T-helper 17 cell (primary cell): ENCODE measurements at regions not wholly inside any gene's neighbourhood (a gene's known extent, or its start where the extent isn't known, plus 50 kb on each side); places are given as distances from the start of the nearest gene placed in this dataset.

ENCODE experiments used
- ATAC-seq: fragments of 150-1000 bp; cut with Tn5 transposase; 2 replicates; pipeline ENCODE4 v1.10.0; 2021; ENCODE audit warnings: mild to moderate bottlenecking, moderate library complexity
- DNase-seq, 3 donors: peaks; one replicate each; pipeline versions ENCODE4 v3.0.0 to v3.0.0-alpha.2; 2020 to 2021
- H3K9me3 ChIP-seq: one replicate; pipeline ENCODE4 v1.7.0; 2013; ENCODE audit warnings: low read length, mild to moderate bottlenecking; ENCODE audit not compliant: control insufficient read depth, poor library complexity, severe bottlenecking
- H3K27ac Mint-ChIP-seq: one replicate; pipeline ENCODE4 v1.8.0; 2022; ENCODE audit warnings: mild to moderate bottlenecking, moderate library complexity, mixed read lengths
- H3K27me3 Mint-ChIP-seq: one replicate; pipeline ENCODE4 v1.8.0; 2022; ENCODE audit warnings: mixed read lengths
- H3K36me3 Mint-ChIP-seq: one replicate; pipeline ENCODE4 v1.8.0; 2022; ENCODE audit warnings: low read depth, mixed read lengths
- H3K4me1 Mint-ChIP-seq: one replicate; pipeline ENCODE4 v1.8.0; 2022; ENCODE audit warnings: mild to moderate bottlenecking, mixed read lengths
- H3K4me3 Mint-ChIP-seq: one replicate; pipeline ENCODE4 v1.8.0; 2022; ENCODE audit warnings: mild to moderate bottlenecking, moderate library complexity, mixed read lengths

GRCh38 chr1:198472997-198473396 is 67.5 kb downstream of the ATP6V1G3 start:
- no peak for DNase-seq
- Mint-ChIP-seq H3K4me3 (no peak overlapping the region), H3K27me3 (no peaks in the 10 kb centered on the region), H3K36me3 (no peaks in the 10 kb centered on the region), H3K27ac (no peak overlapping the region), H3K4me1 (no peaks in the 10 kb centered on the region)
- ATAC-seq, result no peak
- no peaks in the 10 kb centered on the region for H3K9me3 ChIP-seq

GRCh38 chr1:198472119-198472518 is 68.4 kb downstream of the ATP6V1G3 start:
- Mint-ChIP-seq H3K4me3 (no peak overlapping the region), H3K27me3 (peaks cover 4% of the 10 kb centered on the region), H3K27ac (no peak overlapping the region), H3K36me3 (no peaks in the 10 kb centered on the region), H3K4me1 (no peaks in the 10 kb centered on the region)
- ATAC-seq (no peak), DNase-seq (no peak)
- no peaks in the 10 kb centered on the region for H3K9me3 ChIP-seq

GRCh38 chr1:198467907-198468306 is 72.6 kb downstream of the ATP6V1G3 start:
- no peak overlapping the region for H3K27ac Mint-ChIP-seq
- H3K4me1 Mint-ChIP-seq, result peaks cover 2% of the 10 kb centered on the region
- ATAC-seq (no peak), DNase-seq (no peak)
- peaks cover 4% of the 10 kb centered on the region for H3K27me3 Mint-ChIP-seq
- H3K36me3 Mint-ChIP-seq, result no peaks in the 10 kb centered on the region
- H3K4me3 Mint-ChIP-seq, result no peak overlapping the region
- H3K9me3 ChIP-seq, result no peaks in the 10 kb centered on the region

GRCh38 chr1:198467342-198467741 is 73.1 kb downstream of the ATP6V1G3 start:
- no peaks in the 10 kb centered on the region for H3K36me3 Mint-ChIP-seq
- H3K27ac Mint-ChIP-seq, result no peak overlapping the region
- no peak overlapping the region for H3K4me3 Mint-ChIP-seq

GRCh38 chr1:198465201-198466144 is 75.0 kb downstream of the ATP6V1G3 start:
- no peaks in the 10 kb centered on the region for H3K9me3 ChIP-seq
- H3K4me3 Mint-ChIP-seq, result no peak overlapping the region
- ATAC-seq (peak; percentile 54), DNase-seq (no peak)
- H3K36me3 Mint-ChIP-seq, result no peaks in the 10 kb centered on the region
- no peak overlapping the region for H3K27ac Mint-ChIP-seq
- H3K4me1 Mint-ChIP-seq, result peaks cover 5% of the 10 kb centered on the region
- H3K27me3 Mint-ChIP-seq, result peaks cover 4% of the 10 kb centered on the region

More at GRCh38 chr1:198467342-198467741, 73.1 kb downstream of the ATP6V1G3 start:
- Mint-ChIP-seq H3K27me3 (peaks cover 4% of the 10 kb centered on the region), H3K4me1 (peaks cover 2% of the 10 kb centered on the region)
- DNase-seq (no peak), ATAC-seq (no peak)
- no peaks in the 10 kb centered on the region for H3K9me3 ChIP-seq

- ATAC-seq (no peak), DNase-seq (no peak)
- H3K9me3 ChIP-seq, result no peaks in the 10 kb centered on the region
- H3K27ac Mint-ChIP-seq, result no peak overlapping the region
- peaks cover 6% of the 10 kb centered on the region for H3K4me1 Mint-ChIP-seq
- H3K27me3 Mint-ChIP-seq, result peaks cover 4% of the 10 kb centered on the region
- no peaks in the 10 kb centered on the region for H3K36me3 Mint-ChIP-seq
- no peak overlapping the region for H3K4me3 Mint-ChIP-seq
Observed at GRCh38 chr1:198463709-198464108, 76.8 kb downstream of the ATP6V1G3 start.

- H3K9me3 ChIP-seq, result no peaks in the 10 kb centered on the region
- no peaks in the 10 kb centered on the region for H3K36me3 Mint-ChIP-seq
- peaks cover 2% of the 10 kb centered on the region for H3K27me3 Mint-ChIP-seq
- ATAC-seq (no peak), DNase-seq (no peak)
- H3K4me3 Mint-ChIP-seq, result no peak overlapping the region
- no peak overlapping the region for H3K27ac Mint-ChIP-seq
- H3K4me1 Mint-ChIP-seq, result peaks cover 6% of the 10 kb centered on the region
Observed at GRCh38 chr1:198462365-198463019, 78.0 kb downstream of the ATP6V1G3 start.

- Mint-ChIP-seq H3K27ac (no peak overlapping the region), H3K27me3 (no peaks in the 10 kb centered on the region), H3K4me3 (no peak overlapping the region), H3K4me1 (peaks cover 4% of the 10 kb centered on the region), H3K36me3 (no peaks in the 10 kb centered on the region)
- ATAC-seq (no peak), DNase-seq (no peak)
- H3K9me3 ChIP-seq, result no peaks in the 10 kb centered on the region
Observed at GRCh38 chr1:198455966-198456365, 84.5 kb downstream of the ATP6V1G3 start.

GRCh38 chr1:198449727-198450433 is 90.6 kb downstream of the ATP6V1G3 start:
- DNase-seq (no peak), ATAC-seq (no peak)
- H3K36me3 Mint-ChIP-seq, result no peaks in the 10 kb centered on the region
- H3K27ac Mint-ChIP-seq, result no peak overlapping the region
- H3K4me3 Mint-ChIP-seq, result no peak overlapping the region
- H3K27me3 Mint-ChIP-seq, result peaks cover 10% of the 10 kb centered on the region
- H3K9me3 ChIP-seq, result no peaks in the 10 kb centered on the region
- no peaks in the 10 kb centered on the region for H3K4me1 Mint-ChIP-seq

- DNase-seq (no peak), ATAC-seq (no peak)
- Mint-ChIP-seq H3K27me3 (peaks cover 10% of the 10 kb centered on the region), H3K4me1 (no peaks in the 10 kb centered on the region), H3K36me3 (no peaks in the 10 kb centered on the region), H3K27ac (no peak overlapping the region), H3K4me3 (no peak overlapping the region)
- H3K9me3 ChIP-seq, result no peaks in the 10 kb centered on the region
Observed at GRCh38 chr1:198449261-198449660, 91.2 kb downstream of the ATP6V1G3 start.

- no peaks in the 10 kb centered on the region for H3K4me1 Mint-ChIP-seq
- no peak for ATAC-seq
- H3K4me3 Mint-ChIP-seq, result no peak overlapping the region
- no peak for DNase-seq
- peaks cover 10% of the 10 kb centered on the region for H3K27me3 Mint-ChIP-seq
- no peak overlapping the region for H3K27ac Mint-ChIP-seq
- H3K36me3 Mint-ChIP-seq, result peaks cover 2% of the 10 kb centered on the region
- no peaks in the 10 kb centered on the region for H3K9me3 ChIP-seq
Observed at GRCh38 chr1:198447468-198447867, 93.0 kb downstream of the ATP6V1G3 start.

- no peak for DNase-seq
- H3K9me3 ChIP-seq, result no peaks in the 10 kb centered on the region
- H3K27me3 Mint-ChIP-seq, result peaks cover 10% of the 10 kb centered on the region
- peaks cover 2% of the 10 kb centered on the region for H3K36me3 Mint-ChIP-seq
- no peak for ATAC-seq
- no peak overlapping the region for H3K4me3 Mint-ChIP-seq
- H3K27ac Mint-ChIP-seq, result no peak overlapping the region
- no peaks in the 10 kb centered on the region for H3K4me1 Mint-ChIP-seq
Observed at GRCh38 chr1:198445872-198446271, 94.6 kb downstream of the ATP6V1G3 start.

- H3K27me3 Mint-ChIP-seq, result peaks cover 5% of the 10 kb centered on the region
- peaks cover 3% of the 10 kb centered on the region for H3K36me3 Mint-ChIP-seq
- no peaks in the 10 kb centered on the region for H3K9me3 ChIP-seq
- ATAC-seq (no peak), DNase-seq (no peak)
- H3K4me1 Mint-ChIP-seq, result peaks cover 1% of the 10 kb centered on the region
- no peak overlapping the region for H3K4me3 Mint-ChIP-seq
- H3K27ac Mint-ChIP-seq, result no peak overlapping the region
Observed at GRCh38 chr1:198444792-198445191, 95.7 kb downstream of the ATP6V1G3 start.
